Ectodermal cell (in vitro differentiated cells): ENCODE measurements at regions not wholly inside any gene's neighbourhood (a gene's known extent, or its start where the extent isn't known, plus 50 kb on each side); places are given as distances from the start of the nearest gene placed in this dataset.

Experiments
- H3K27ac ChIP-seq: 2 replicates; pipeline ENCODE4 v1.7.0; 2013; ENCODE audit warnings: mild to moderate bottlenecking, low read depth, low read length; ENCODE audit not compliant: insufficient read depth, poor library complexity, severe bottlenecking
- H3K27me3 ChIP-seq: 2 replicates; pipeline ENCODE4 v1.7.0; 2013; ENCODE audit warnings: mild to moderate bottlenecking, low read length; ENCODE audit not compliant: insufficient read depth, control insufficient read depth, poor library complexity, severe bottlenecking
- H3K36me3 ChIP-seq: one replicate; pipeline ENCODE4 v1.7.0; 2013; ENCODE audit warnings: low read length; ENCODE audit not compliant: control insufficient read depth, insufficient read depth
- H3K4me1 ChIP-seq: one replicate; pipeline ENCODE4 v1.7.0; 2013; ENCODE audit warnings: low read length; ENCODE audit not compliant: control insufficient read depth, insufficient read depth
- H3K4me3 ChIP-seq: 2 replicates; pipeline ENCODE4 v1.7.0; 2013; ENCODE audit warnings: low read depth, low read length, control low read depth; ENCODE audit not compliant: insufficient read depth
- H3K9me3 ChIP-seq: 2 replicates; pipeline ENCODE4 v1.7.0; 2013; ENCODE audit warnings: mild to moderate bottlenecking, low read length, moderate library complexity; ENCODE audit not compliant: control insufficient read depth
- WGBS, 2 experiments: methylation state at CpG; one replicate each; pipeline ENCODE4 v1.1.7; 2013; ENCODE audit warnings: missing lambda C conversion rate in 2 of 2; 5-methylcytosine and 5-hydroxymethylcytosine counted together

- no peak overlapping the region for H3K4me3 ChIP-seq
- H3K36me3 ChIP-seq = no peaks in the 10 kb centered on the region
- no peaks in the 10 kb centered on the region for H3K4me1 ChIP-seq
- no peaks in the 10 kb centered on the region for H3K9me3 ChIP-seq
- H3K27me3 ChIP-seq = no peaks in the 10 kb centered on the region
- WGBS, 2 experiments = 80 to 84% methylated on average over 1 of the region's 1 CpG
- H3K27ac ChIP-seq = no peak overlapping the region
These were observed 51.3 kb upstream of the IRX6 start for GRCh38 chr16:55272744-55273143.

DNA sequence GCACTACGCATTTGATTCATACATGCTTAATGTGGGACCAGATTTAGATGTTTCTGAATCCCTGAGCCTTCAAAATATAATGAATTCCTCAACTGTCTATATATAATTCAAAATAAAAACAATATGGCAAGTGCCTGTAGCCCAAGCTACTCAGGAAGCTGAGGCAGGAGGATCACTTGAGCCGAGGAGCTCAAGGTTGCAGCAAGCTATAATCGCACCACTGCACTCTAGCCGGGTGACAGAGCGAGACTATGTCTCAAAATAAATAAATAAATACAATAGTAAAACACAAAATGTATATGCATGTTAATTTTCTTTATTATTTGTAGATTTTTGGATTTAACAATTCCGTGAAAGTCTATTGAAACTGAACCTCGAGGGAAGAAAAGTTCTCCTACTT lies 50.6 kb upstream of the IRX6 start:
- Histone ChIP-seq H3K4me3 (no peak overlapping the region), H3K27me3 (no peaks in the 10 kb centered on the region), H3K36me3 (no peaks in the 10 kb centered on the region), H3K4me1 (no peaks in the 10 kb centered on the region), H3K9me3 (no peaks in the 10 kb centered on the region), H3K27ac (no peak overlapping the region)
- WGBS, 2 experiments = 94 to 97% methylated on average over 3 to 5 of the region's 7 CpGs

GRCh38 chr16:55273959-55274358 lies 50.0 kb upstream of the IRX6 start:
- no peak overlapping the region for H3K27ac ChIP-seq
- no peaks in the 10 kb centered on the region for H3K36me3 ChIP-seq
- no peaks in the 10 kb centered on the region for H3K9me3 ChIP-seq
- WGBS, 2 experiments = 88 to 92% methylated on average over 5 of the region's 5 CpGs
- no peak overlapping the region for H3K4me3 ChIP-seq
- no peaks in the 10 kb centered on the region for H3K27me3 ChIP-seq
- no peaks in the 10 kb centered on the region for H3K4me1 ChIP-seq
